Mammary epithelial cell (primary cell): ENCODE measurements at regions not wholly inside any gene's neighbourhood (a gene's known extent, or its start where the extent isn't known, plus 50 kb on each side); places are given as distances from the start of the nearest gene placed in this dataset.

Source experiments
- EZH2 ChIP-seq: IDR thresholded peaks from 2 replicates; pipeline ENCODE4 v1.6.1; 2012; ENCODE audit warnings: low read length, inconsistent platforms, borderline replicate concordance
- TF ChIP-seq, protein P1 (sequence below), 2 donors: IDR thresholded peaks in 1 of 2; conservative IDR thresholded peaks in 1 of 2; 2 replicates each; pipeline ENCODE4 v1.5.1; 2011 to 2012; ENCODE audit warnings: inconsistent platforms in 2 of 2, low read length in 2 of 2, mild to moderate bottlenecking in 2 of 2, control low read depth in 1 of 2, low read depth in 1 of 2; ENCODE audit not compliant: insufficient read depth in 1 of 2; ENCODE audit errors: extremely low read depth in 1 of 2

DNA sequence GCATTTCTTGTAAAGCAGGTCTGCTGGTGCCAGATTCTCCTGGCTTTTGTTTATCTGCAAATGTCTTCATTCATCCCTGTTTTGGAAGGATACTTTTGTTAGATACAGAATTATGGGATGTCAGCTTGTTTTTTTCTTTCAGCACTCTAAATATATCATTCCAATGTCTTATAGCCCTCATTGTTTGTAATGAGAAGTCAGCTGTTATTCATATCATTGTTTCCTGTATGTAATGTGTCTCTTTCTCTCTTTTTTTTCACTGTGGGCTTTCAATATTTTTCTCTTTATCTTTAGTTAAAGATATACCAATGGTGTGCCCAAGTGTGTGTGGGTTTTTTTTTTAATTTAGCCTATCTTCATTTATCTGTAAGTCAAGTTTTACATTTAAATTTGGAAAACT is 65.6 kb upstream of the DCP1A start:
- TF ChIP-seq, protein P1, sequence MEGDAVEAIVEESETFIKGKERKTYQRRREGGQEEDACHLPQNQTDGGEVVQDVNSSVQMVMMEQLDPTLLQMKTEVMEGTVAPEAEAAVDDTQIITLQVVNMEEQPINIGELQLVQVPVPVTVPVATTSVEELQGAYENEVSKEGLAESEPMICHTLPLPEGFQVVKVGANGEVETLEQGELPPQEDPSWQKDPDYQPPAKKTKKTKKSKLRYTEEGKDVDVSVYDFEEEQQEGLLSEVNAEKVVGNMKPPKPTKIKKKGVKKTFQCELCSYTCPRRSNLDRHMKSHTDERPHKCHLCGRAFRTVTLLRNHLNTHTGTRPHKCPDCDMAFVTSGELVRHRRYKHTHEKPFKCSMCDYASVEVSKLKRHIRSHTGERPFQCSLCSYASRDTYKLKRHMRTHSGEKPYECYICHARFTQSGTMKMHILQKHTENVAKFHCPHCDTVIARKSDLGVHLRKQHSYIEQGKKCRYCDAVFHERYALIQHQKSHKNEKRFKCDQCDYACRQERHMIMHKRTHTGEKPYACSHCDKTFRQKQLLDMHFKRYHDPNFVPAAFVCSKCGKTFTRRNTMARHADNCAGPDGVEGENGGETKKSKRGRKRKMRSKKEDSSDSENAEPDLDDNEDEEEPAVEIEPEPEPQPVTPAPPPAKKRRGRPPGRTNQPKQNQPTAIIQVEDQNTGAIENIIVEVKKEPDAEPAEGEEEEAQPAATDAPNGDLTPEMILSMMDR (conservative IDR thresholded peaks at IDR 0.05 in 1 of 2, IDR thresholded peaks at IDR 0.05 in 1 of 2; ENCODE audit: extremely low read depth in 1 of 2, insufficient read depth in 1 of 2, low read depth in 1 of 2, low read length in 2 of 2) = no peak
- no peak for TF ChIP-seq EZH2
